GM12878 (cell line): ENCODE measurements at regions not wholly inside any gene's neighbourhood (a gene's known extent, or its start where the extent isn't known, plus 50 kb on each side); places are given as distances from the start of the nearest gene placed in this dataset.

Experiments
- ATAC-seq: fragments of 200-7000 bp; cut with Tn5 transposase; 3 replicates; pipeline ENCODE4 v1.9.1; 2020; ENCODE audit warnings: mild to moderate bottlenecking, moderate library complexity
- BruUV-seq: library from RNA; stranded (reverse); fragments of 400-500 nt; replicated peaks from 2 replicates; lab custom pipeline; 2021; lab: Mats Ljungman, UMichigan
- CTCF ChIA-PET: fragments of 300-600 bp; sonication (Branson Sonifier 250); formaldehyde crosslinking; extraction: SDS; loops from one replicate; lab custom pipeline; 2021; ENCODE audit warnings: inconsistent platforms; lab: Yijun Ruan, JAX
- POLR2A ChIA-PET: fragments of 350-600 bp; formaldehyde crosslinking; extraction: SDS; loops from one replicate; lab custom pipeline; 2021; ENCODE audit warnings: inconsistent platforms; lab: Charles Lee
- RAD21 ChIA-PET: fragments of 300-600 bp; sonication (Branson Sonifier 250); formaldehyde crosslinking; loops from one replicate; lab custom pipeline; 2023; ENCODE audit warnings: antibody characterized with exemption; ENCODE audit not compliant: unreplicated experiment; lab: Charles Lee
- SMC1A ChIA-PET: fragments of 300-600 bp; sonication (Branson Sonifier 250); formaldehyde crosslinking; loops from one replicate; lab custom pipeline; 2023; ENCODE audit not compliant: unreplicated experiment, uncharacterized antibody; lab: Charles Lee
- DNase-seq: peaks from one replicate; pipeline ENCODE4 v3.0.0-alpha.2; 2011; ENCODE audit warnings: low read depth, low spot score
- FAIRE-seq: peaks from 3 replicates; lab custom pipeline; 2011; peaks lifted over from hg19 to GRCh38; lab: Jason Lieb, UNC
- H2AFZ ChIP-seq: 2 replicates; pipeline ENCODE4 v1.6.0; 2011; ENCODE audit warnings: low read depth, low read length, control low read depth; ENCODE audit not compliant: control insufficient read depth
- H3K27ac ChIP-seq: 2 replicates; pipeline ENCODE4 v1.5.1; 2011; ENCODE audit warnings: control low read depth; ENCODE audit not compliant: control insufficient read depth, insufficient read depth
- H3K27me3 ChIP-seq, 2 experiments: replicated peaks in 1 of 2; 2 replicates each; pipeline versions ENCODE4 v1.6.0 to v1.6.1; 2011; ENCODE audit warnings: low read length in 1 of 2; ENCODE audit not compliant: control insufficient read depth in 2 of 2, insufficient read depth in 2 of 2
- H3K36me3 ChIP-seq, 2 experiments: 2 replicates each; pipeline ENCODE4 v1.5.1; 2011; ENCODE audit warnings: low read length in 1 of 2; ENCODE audit not compliant: control insufficient read depth in 2 of 2, insufficient read depth in 2 of 2
- H3K4me1 ChIP-seq: 2 replicates; pipeline ENCODE4 v1.6.1; 2011; ENCODE audit warnings: mild to moderate bottlenecking, low read length, moderate library complexity, mixed read lengths; ENCODE audit not compliant: control insufficient read depth, insufficient read depth
- H3K4me2 ChIP-seq: 2 replicates; pipeline ENCODE4 v1.6.0; 2011; ENCODE audit warnings: control low read depth; ENCODE audit not compliant: control insufficient read depth, insufficient read depth
- H3K4me3 ChIP-seq: fragments of 200-600 bp; sonication (generic); 2 replicates; pipeline ENCODE4 v1.5.1; 2016
- H3K79me2 ChIP-seq: 2 replicates; pipeline ENCODE4 v1.6.0; 2011; ENCODE audit warnings: low read length; ENCODE audit not compliant: control insufficient read depth, insufficient read depth
- H3K9ac ChIP-seq: 2 replicates; pipeline ENCODE4 v1.8.0; 2011; ENCODE audit warnings: low read length, control low read depth, mixed read lengths; ENCODE audit not compliant: control insufficient read depth, insufficient read depth
- H3K9me3 ChIP-seq: replicated peaks from 3 replicates; pipeline ENCODE4 v1.5.1; 2011; ENCODE audit warnings: mild to moderate bottlenecking, low read length; ENCODE audit not compliant: control insufficient read depth, insufficient read depth
- H4K20me1 ChIP-seq: 2 replicates; pipeline ENCODE4 v1.6.0; 2011; ENCODE audit not compliant: control insufficient read depth, insufficient read depth
- ASH2L ChIP-seq: fragments of 300-600, 200-600 bp; sonication (generic); IDR thresholded peaks from 2 replicates; pipeline ENCODE4 v1.6.1; 2017; ENCODE audit warnings: low read depth, mild to moderate bottlenecking, borderline replicate concordance
- BACH1 ChIP-seq: fragments of 450-650 bp; IDR thresholded peaks from 2 replicates; pipeline ENCODE4 v1.6.1; 2017; ENCODE audit warnings: mild to moderate bottlenecking, borderline replicate concordance
- CREB1 ChIP-seq: IDR thresholded peaks from 2 replicates; pipeline ENCODE4 v1.6.1; 2012; ENCODE audit warnings: low read depth, mild to moderate bottlenecking, inconsistent platforms
- CTCF ChIP-seq, 3 experiments: IDR thresholded peaks in 2 of 3; conservative IDR thresholded peaks in 1 of 3; 2 replicates each; pipeline ENCODE4 v1.5.1; 2011; ENCODE audit warnings: low read depth in 3 of 3, low read length in 3 of 3, mild to moderate bottlenecking in 3 of 3, control low read depth in 2 of 3, moderate library complexity in 2 of 3, inconsistent platforms in 1 of 3, mixed read lengths in 1 of 3; ENCODE audit not compliant: control insufficient read depth in 2 of 3, insufficient read depth in 1 of 3; ENCODE audit errors: extremely low read depth in 1 of 3
- E2F8 ChIP-seq: fragments of 450-650 bp; IDR thresholded peaks from 2 replicates; pipeline ENCODE4 v1.6.1; 2018; ENCODE audit warnings: mild to moderate bottlenecking, low read depth, moderate library complexity; ENCODE audit not compliant: partially characterized antibody
- MXI1 ChIP-seq: fragments of 150-350 bp; IDR thresholded peaks from 2 replicates; pipeline ENCODE4 v1.6.1; 2011; ENCODE audit warnings: low read depth, mild to moderate bottlenecking, inconsistent platforms, low read length, improper control_type of control experiment
- NBN ChIP-seq: fragments of 450-650 bp; IDR thresholded peaks from 2 replicates; pipeline ENCODE4 v1.6.1; 2016
- NFXL1 ChIP-seq: fragments of 450-650 bp; IDR thresholded peaks from 2 replicates; pipeline ENCODE4 v1.6.1; 2017; ENCODE audit warnings: antibody characterized with exemption, mild to moderate bottlenecking, borderline replicate concordance
- NFYB ChIP-seq: IDR thresholded peaks from 2 replicates; pipeline ENCODE4 v1.6.1; 2011; ENCODE audit warnings: low read depth, mild to moderate bottlenecking, low read length, improper control_type of control experiment, moderate library complexity; ENCODE audit not compliant: insufficient read depth
- NR2F1 ChIP-seq: fragments of 450-650 bp; conservative IDR thresholded peaks from 2 replicates; pipeline ENCODE4 v1.6.1; 2017; ENCODE audit warnings: mild to moderate bottlenecking
- PML ChIP-seq: IDR thresholded peaks from 2 replicates; pipeline ENCODE4 v1.6.1; 2012; ENCODE audit warnings: low read length, inconsistent platforms
- ZZZ3 ChIP-seq: IDR thresholded peaks from 2 replicates; pipeline ENCODE4 v1.6.1; 2011; ENCODE audit warnings: low read depth; ENCODE audit not compliant: control insufficient read depth, insufficient read length
- WGBS: methylation state at CpG from one replicate; pipeline ENCODE4 v1.1.6; 2016; ENCODE audit warnings: low lambda C conversion rate; ENCODE audit not compliant: insufficient replicate concordance, insufficient coverage; ENCODE audit errors: missing lambda C conversion rate; 5-methylcytosine and 5-hydroxymethylcytosine counted together
- in situ Hi-C: fragments of 300-500 bp; cut with MboI; formaldehyde crosslinking; loops from 9 replicates; pipeline ENCODE4 v1.14.3; 2018; ENCODE audit warnings: mixed read lengths
- intact Hi-C: fragments of 100-400 bp; cut with micrococcal nuclease; formaldehyde crosslinking; loops from one replicate; pipeline ENCODE4 v1.14.2; 2022; ENCODE audit not compliant: unreplicated experiment

- TF ChIP-seq NFXL1 (no peak), E2F8 (no peak)
- ATAC-seq, result no peak
- Histone ChIP-seq H3K36me3 (no peaks in the 10 kb centered on the region), H3K4me2 (no peak overlapping the region), H3K4me1 (no peaks in the 10 kb centered on the region), H3K9me3 (no peaks in the 10 kb centered on the region; the same call in 2 of the 3 replicates), H3K27ac (no peak overlapping the region), H3K27me3 (no peaks in the 10 kb centered on the region), H3K4me3 (no peak overlapping the region), H4K20me1 (no peaks in the 10 kb centered on the region), H3K79me2 (no peaks in the 10 kb centered on the region), H2AFZ (no peak overlapping the region), H3K9ac (no peak overlapping the region)
- DNase-seq, result no peak
- RAD21 ChIA-PET, result no interaction called here
- FAIRE-seq, result no peak
- CTCF ChIA-PET, result interaction anchor here (1.1 kb wide), 1 partner anchor 25 kb away, joined by 3 read pairs; no protein-coding TSS in a partner anchor
- in situ Hi-C loops, result no loop called here
- WGBS, result 22% methylated on average over 3 of the region's 3 CpGs
- SMC1A ChIA-PET, result no interaction called here
- BruUV-seq, result no TSS peak
- intact Hi-C loops, result no loop called here
- POLR2A ChIA-PET, result no interaction called here
These were observed 491.1 kb upstream of the LRRC7 start for GRCh38 chr1:69076631-69077030.

GRCh38 chr1:69077198-69077597, 490.5 kb upstream of the LRRC7 start:
- no peaks in the 10 kb centered on the region; the same call in 2 of the 3 replicates for H3K9me3 ChIP-seq
- POLR2A ChIA-PET, result no interaction called here
- RAD21 ChIA-PET, result no interaction called here
- no peak overlapping the region for H3K9ac ChIP-seq
- in situ Hi-C loops (no loop called here), intact Hi-C loops (no loop called here)
- no peaks in the 10 kb centered on the region for H3K4me1 ChIP-seq
- H3K36me3 ChIP-seq, result no peaks in the 10 kb centered on the region
- SMC1A ChIA-PET, result no interaction called here
- CTCF ChIA-PET, result interaction anchor here (1.1 kb wide), 1 partner anchor 24 kb away, joined by 3 read pairs; no protein-coding TSS in a partner anchor
- no peak overlapping the region for H3K4me3 ChIP-seq
- DNase-seq (no peak), ATAC-seq (no peak), FAIRE-seq (no peak)
- H3K79me2 ChIP-seq, result no peaks in the 10 kb centered on the region
- no peak for TF ChIP-seq NBN
- TF ChIP-seq NR2F1, result no peak
- TF ChIP-seq MXI1, result no peak
- no peak for TF ChIP-seq CTCF (IDR thresholded peaks at IDR 0.05 in 2 of 3, conservative IDR thresholded peaks at IDR 0.05 in 1 of 3; ENCODE audit: control insufficient read depth in 2 of 3, extremely low read depth in 1 of 3, insufficient read depth in 1 of 3, low read depth in 3 of 3, low read length in 3 of 3)
- TF ChIP-seq ZZZ3, result no peak
- no peak for TF ChIP-seq NFYB
- TF ChIP-seq ASH2L, result no peak
- no peak for TF ChIP-seq BACH1
- TF ChIP-seq PML, result no peak
- TF ChIP-seq CREB1, result no peak
- H3K4me2 ChIP-seq, result no peak overlapping the region
- WGBS, result 29% methylated on average over 1 of the region's 1 CpG
- no peaks in the 10 kb centered on the region for H4K20me1 ChIP-seq
- no peak overlapping the region for H2AFZ ChIP-seq
- no peaks in the 10 kb centered on the region for H3K27me3 ChIP-seq
- no peak overlapping the region for H3K27ac ChIP-seq
- BruUV-seq, result no TSS peak
